Progenitor cell of endocrine pancreas (in vitro differentiated cells): ENCODE measurements at regions not wholly inside any gene's neighbourhood (a gene's known extent, or its start where the extent isn't known, plus 50 kb on each side); places are given as distances from the start of the nearest gene placed in this dataset.
A peak's percentile ranks its signal among the peaks of the same experiment; 100 is the strongest.

Experiments used
- DNase-seq: peaks from one replicate; pipeline ENCODE4 v3.0.0; 2021; ENCODE audit warnings: low spot score; ENCODE audit not compliant: unreplicated experiment
- H3K27ac Mint-ChIP-seq: 2 replicates; pipeline ENCODE4 v1.8.0; 2021; ENCODE audit warnings: mild to moderate bottlenecking, moderate library complexity, mixed read lengths
- H3K27me3 Mint-ChIP-seq: 2 replicates; pipeline ENCODE4 v1.8.0; 2021; ENCODE audit warnings: mixed read lengths
- H3K36me3 Mint-ChIP-seq: 2 replicates; pipeline ENCODE4 v1.8.0; 2022; ENCODE audit warnings: mixed read lengths; ENCODE audit not compliant: insufficient read depth
- H3K4me1 Mint-ChIP-seq: 2 replicates; pipeline ENCODE4 v1.8.0; 2021; ENCODE audit warnings: low read depth, mixed read lengths
- H3K4me3 Mint-ChIP-seq: 2 replicates; pipeline ENCODE4 v1.8.0; 2021; ENCODE audit warnings: low read depth, mild to moderate bottlenecking, moderate library complexity, mixed read lengths
- H3K9me3 Mint-ChIP-seq: 2 replicates; pipeline ENCODE4 v1.8.0; 2021; ENCODE audit warnings: low read depth, mixed read lengths
- CTCF ChIP-seq: fragments of 200-600 bp; sonication (generic); IDR thresholded peaks from one replicate; pipeline ENCODE4 v1.5.0; 2021; ENCODE audit warnings: antibody characterized with exemption, mild to moderate bottlenecking; ENCODE audit not compliant: unreplicated experiment

- TF ChIP-seq CTCF, result no peak
- Mint-ChIP-seq H3K9me3 (peaks cover 5% of the 10 kb centered on the region), H3K4me3 (no peak overlapping the region), H3K4me1 (no peaks in the 10 kb centered on the region), H3K27me3 (peaks cover 19% of the 10 kb centered on the region), H3K36me3 (no peaks in the 10 kb centered on the region), H3K27ac (no peak overlapping the region)
- DNase-seq, result no peak
These were observed 210.6 kb upstream of the IGF1R start for GRCh38 chr15:98437752-98438151.

GRCh38 chr15:98438326-98438725 lies 210.0 kb upstream of the IGF1R start:
- H3K27me3 Mint-ChIP-seq, result peaks cover 19% of the 10 kb centered on the region
- no peak for TF ChIP-seq CTCF
- H3K9me3 Mint-ChIP-seq, result peaks cover 5% of the 10 kb centered on the region
- no peaks in the 10 kb centered on the region for H3K4me1 Mint-ChIP-seq
- H3K4me3 Mint-ChIP-seq, result no peak overlapping the region
- no peak overlapping the region for H3K27ac Mint-ChIP-seq
- H3K36me3 Mint-ChIP-seq, result no peaks in the 10 kb centered on the region
- no peak for DNase-seq

GRCh38 chr15:98438907-98439306 lies 209.4 kb upstream of the IGF1R start:
- TF ChIP-seq CTCF, result no peak
- no peak overlapping the region for H3K4me3 Mint-ChIP-seq
- H3K27me3 Mint-ChIP-seq, result peaks cover 18% of the 10 kb centered on the region
- peaks cover 5% of the 10 kb centered on the region for H3K9me3 Mint-ChIP-seq
- H3K27ac Mint-ChIP-seq, result no peak overlapping the region
- no peaks in the 10 kb centered on the region for H3K4me1 Mint-ChIP-seq
- DNase-seq, result no peak
- H3K36me3 Mint-ChIP-seq, result no peaks in the 10 kb centered on the region

- no peak for DNase-seq
- no peaks in the 10 kb centered on the region for H3K4me1 Mint-ChIP-seq
- peaks cover 22% of the 10 kb centered on the region for H3K27me3 Mint-ChIP-seq
- no peak overlapping the region for H3K27ac Mint-ChIP-seq
- no peak for TF ChIP-seq CTCF
- no peaks in the 10 kb centered on the region for H3K36me3 Mint-ChIP-seq
- peaks cover 5% of the 10 kb centered on the region for H3K9me3 Mint-ChIP-seq
- no peak overlapping the region for H3K4me3 Mint-ChIP-seq
These were observed 208.8 kb upstream of the IGF1R start for GRCh38 chr15:98439523-98439942.

- TF ChIP-seq CTCF, result no peak
- no peaks in the 10 kb centered on the region for H3K4me1 Mint-ChIP-seq
- peaks cover 28% of the 10 kb centered on the region for H3K27me3 Mint-ChIP-seq
- no peaks in the 10 kb centered on the region for H3K36me3 Mint-ChIP-seq
- H3K4me3 Mint-ChIP-seq, result no peak overlapping the region
- H3K9me3 Mint-ChIP-seq, result peaks cover 5% of the 10 kb centered on the region
- DNase-seq, result no peak
- peak overlapping the region; percentile 19 for H3K27ac Mint-ChIP-seq
These were observed 207.4 kb upstream of the IGF1R start for GRCh38 chr15:98440917-98441316.
